A549 (cell line): ENCODE measurements at regions not wholly inside any gene's neighbourhood (a gene's known extent, or its start where the extent isn't known, plus 50 kb on each side); places are given as distances from the start of the nearest gene placed in this dataset.

Experiments used
- ELK1 ChIP-seq: fragments of 150-350 bp; IDR thresholded peaks from 2 replicates; pipeline ENCODE4 v1.6.1; 2014; ENCODE audit warnings: low read depth, mild to moderate bottlenecking, low read length
- HMGXB4 ChIP-seq: fragments of 250-450 bp; sonication (Bioruptor Pico); IDR thresholded peaks from 2 replicates; pipeline ENCODE4 v1.5.0; 2021; ENCODE audit warnings: mild to moderate bottlenecking, moderate library complexity, borderline replicate concordance
- USF2 ChIP-seq: fragments of 450-650 bp; IDR thresholded peaks from 2 replicates; pipeline ENCODE4 v1.6.1; 2014; ENCODE audit warnings: antibody characterized with exemption
- TF ChIP-seq, protein P1 (sequence below): fragments of >200 bp; sonication (Bioruptor Twin); formaldehyde crosslinking; IDR thresholded peaks from 3 replicates; pipeline ENCODE4 v1.5.1; 2016
- TF ChIP-seq, protein P2 (sequence below): fragments of 200-600 bp; sonication (generic); IDR thresholded peaks from 2 replicates; pipeline ENCODE4 v1.6.1; 2016; ENCODE audit warnings: antibody characterized with exemption, mild to moderate bottlenecking, moderate library complexity

- TF ChIP-seq HMGXB4: no peak
- TF ChIP-seq ELK1: no peak
- TF ChIP-seq, protein P1, sequence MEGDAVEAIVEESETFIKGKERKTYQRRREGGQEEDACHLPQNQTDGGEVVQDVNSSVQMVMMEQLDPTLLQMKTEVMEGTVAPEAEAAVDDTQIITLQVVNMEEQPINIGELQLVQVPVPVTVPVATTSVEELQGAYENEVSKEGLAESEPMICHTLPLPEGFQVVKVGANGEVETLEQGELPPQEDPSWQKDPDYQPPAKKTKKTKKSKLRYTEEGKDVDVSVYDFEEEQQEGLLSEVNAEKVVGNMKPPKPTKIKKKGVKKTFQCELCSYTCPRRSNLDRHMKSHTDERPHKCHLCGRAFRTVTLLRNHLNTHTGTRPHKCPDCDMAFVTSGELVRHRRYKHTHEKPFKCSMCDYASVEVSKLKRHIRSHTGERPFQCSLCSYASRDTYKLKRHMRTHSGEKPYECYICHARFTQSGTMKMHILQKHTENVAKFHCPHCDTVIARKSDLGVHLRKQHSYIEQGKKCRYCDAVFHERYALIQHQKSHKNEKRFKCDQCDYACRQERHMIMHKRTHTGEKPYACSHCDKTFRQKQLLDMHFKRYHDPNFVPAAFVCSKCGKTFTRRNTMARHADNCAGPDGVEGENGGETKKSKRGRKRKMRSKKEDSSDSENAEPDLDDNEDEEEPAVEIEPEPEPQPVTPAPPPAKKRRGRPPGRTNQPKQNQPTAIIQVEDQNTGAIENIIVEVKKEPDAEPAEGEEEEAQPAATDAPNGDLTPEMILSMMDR: no peak
- TF ChIP-seq USF2: no peak
- TF ChIP-seq, protein P2, sequence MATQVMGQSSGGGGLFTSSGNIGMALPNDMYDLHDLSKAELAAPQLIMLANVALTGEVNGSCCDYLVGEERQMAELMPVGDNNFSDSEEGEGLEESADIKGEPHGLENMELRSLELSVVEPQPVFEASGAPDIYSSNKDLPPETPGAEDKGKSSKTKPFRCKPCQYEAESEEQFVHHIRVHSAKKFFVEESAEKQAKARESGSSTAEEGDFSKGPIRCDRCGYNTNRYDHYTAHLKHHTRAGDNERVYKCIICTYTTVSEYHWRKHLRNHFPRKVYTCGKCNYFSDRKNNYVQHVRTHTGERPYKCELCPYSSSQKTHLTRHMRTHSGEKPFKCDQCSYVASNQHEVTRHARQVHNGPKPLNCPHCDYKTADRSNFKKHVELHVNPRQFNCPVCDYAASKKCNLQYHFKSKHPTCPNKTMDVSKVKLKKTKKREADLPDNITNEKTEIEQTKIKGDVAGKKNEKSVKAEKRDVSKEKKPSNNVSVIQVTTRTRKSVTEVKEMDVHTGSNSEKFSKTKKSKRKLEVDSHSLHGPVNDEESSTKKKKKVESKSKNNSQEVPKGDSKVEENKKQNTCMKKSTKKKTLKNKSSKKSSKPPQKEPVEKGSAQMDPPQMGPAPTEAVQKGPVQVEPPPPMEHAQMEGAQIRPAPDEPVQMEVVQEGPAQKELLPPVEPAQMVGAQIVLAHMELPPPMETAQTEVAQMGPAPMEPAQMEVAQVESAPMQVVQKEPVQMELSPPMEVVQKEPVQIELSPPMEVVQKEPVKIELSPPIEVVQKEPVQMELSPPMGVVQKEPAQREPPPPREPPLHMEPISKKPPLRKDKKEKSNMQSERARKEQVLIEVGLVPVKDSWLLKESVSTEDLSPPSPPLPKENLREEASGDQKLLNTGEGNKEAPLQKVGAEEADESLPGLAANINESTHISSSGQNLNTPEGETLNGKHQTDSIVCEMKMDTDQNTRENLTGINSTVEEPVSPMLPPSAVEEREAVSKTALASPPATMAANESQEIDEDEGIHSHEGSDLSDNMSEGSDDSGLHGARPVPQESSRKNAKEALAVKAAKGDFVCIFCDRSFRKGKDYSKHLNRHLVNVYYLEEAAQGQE: no peak
These were observed 260.3 kb downstream of the IL15 start for GRCh38 chr4:141896687-141897086.
